Osteocyte (in vitro differentiated cells): ENCODE measurements at regions not wholly inside any gene's neighbourhood (a gene's known extent, or its start where the extent isn't known, plus 50 kb on each side); places are given as distances from the start of the nearest gene placed in this dataset.

Experiments used
- DNase-seq: peaks from one replicate; pipeline ENCODE4 v3.0.0; 2021; ENCODE audit warnings: mixed read lengths; ENCODE audit not compliant: unreplicated experiment; ENCODE audit errors: extremely low spot score
- H3K27ac Mint-ChIP-seq: one replicate; pipeline ENCODE4 v1.8.0; 2021; ENCODE audit warnings: mild to moderate bottlenecking, mixed read lengths; ENCODE audit not compliant: unreplicated experiment
- H3K27me3 Mint-ChIP-seq: one replicate; pipeline ENCODE4 v1.8.0; 2021; ENCODE audit warnings: mixed read lengths; ENCODE audit not compliant: unreplicated experiment
- H3K36me3 Mint-ChIP-seq: one replicate; pipeline ENCODE4 v1.8.0; 2021; ENCODE audit warnings: mixed read lengths; ENCODE audit not compliant: unreplicated experiment
- H3K4me1 Mint-ChIP-seq: one replicate; pipeline ENCODE4 v1.8.0; 2021; ENCODE audit warnings: mixed read lengths; ENCODE audit not compliant: unreplicated experiment
- H3K4me3 Mint-ChIP-seq: one replicate; pipeline ENCODE4 v1.8.0; 2021; ENCODE audit warnings: mild to moderate bottlenecking, moderate library complexity, mixed read lengths; ENCODE audit not compliant: unreplicated experiment
- H3K9me3 Mint-ChIP-seq: one replicate; pipeline ENCODE4 v1.8.0; 2021; ENCODE audit warnings: mixed read lengths; ENCODE audit not compliant: unreplicated experiment
- CTCF ChIP-seq: fragments of 200-600 bp; sonication (generic); IDR thresholded peaks from 2 replicates; pipeline ENCODE4 v1.5.0; 2021; ENCODE audit warnings: antibody characterized with exemption, mild to moderate bottlenecking, moderate library complexity

GRCh38 chr15:98433856-98434255 lies 214.5 kb upstream of the IGF1R start:
- DNase-seq, result no peak
- Mint-ChIP-seq H3K27ac (no peak overlapping the region), H3K36me3 (no peaks in the 10 kb centered on the region), H3K9me3 (no peaks in the 10 kb centered on the region), H3K27me3 (peaks cover 24% of the 10 kb centered on the region), H3K4me3 (no peak overlapping the region), H3K4me1 (peaks cover under 1% of the 10 kb centered on the region)
- TF ChIP-seq CTCF, result no peak

DNA sequence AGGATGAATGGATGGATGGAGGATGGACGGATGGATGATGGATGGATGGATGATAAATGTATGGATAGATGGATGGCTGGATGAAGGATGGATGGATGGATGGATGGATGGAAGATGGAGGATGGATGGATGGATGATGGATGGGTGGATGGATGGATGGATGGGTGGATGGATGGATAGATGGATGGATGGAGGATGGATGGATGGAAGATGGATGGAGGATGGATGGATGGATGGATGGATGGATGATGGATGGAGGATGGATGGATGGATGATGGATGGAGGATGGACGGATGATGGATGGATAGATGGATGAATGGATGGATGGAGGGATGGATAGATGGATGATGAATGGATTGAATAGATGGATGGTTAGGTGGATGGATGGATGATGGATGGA lies 210.6 kb upstream of the IGF1R start:
- H3K4me1 Mint-ChIP-seq, result peaks cover 6% of the 10 kb centered on the region
- no peaks in the 10 kb centered on the region for H3K36me3 Mint-ChIP-seq
- no peak overlapping the region for H3K27ac Mint-ChIP-seq
- TF ChIP-seq CTCF, result no peak
- DNase-seq, result no peak
- H3K9me3 Mint-ChIP-seq, result no peaks in the 10 kb centered on the region
- H3K4me3 Mint-ChIP-seq, result no peak overlapping the region
- H3K27me3 Mint-ChIP-seq, result peaks cover 24% of the 10 kb centered on the region

DNA sequence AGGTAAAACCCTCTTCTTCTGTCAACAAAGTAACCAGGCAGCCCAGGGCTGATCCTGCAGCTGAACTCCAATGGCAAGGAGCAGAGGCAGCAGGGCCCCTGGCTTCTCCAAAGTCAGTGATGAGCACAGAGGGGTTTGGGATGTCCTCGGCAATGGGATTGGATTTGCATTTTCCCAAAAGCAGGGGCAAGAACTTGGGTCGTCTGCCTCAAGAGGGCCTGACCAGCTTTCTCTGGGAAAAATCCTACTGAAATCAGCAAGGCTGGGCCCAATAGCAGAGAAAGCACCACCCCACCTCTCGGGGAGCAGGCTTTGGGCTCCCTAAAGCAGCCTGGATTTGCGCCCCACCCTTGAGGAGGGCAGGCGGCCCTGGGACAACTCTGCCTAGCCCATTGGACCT lies 210.0 kb upstream of the IGF1R start:
- H3K9me3 Mint-ChIP-seq, result no peaks in the 10 kb centered on the region
- peaks cover 11% of the 10 kb centered on the region for H3K4me1 Mint-ChIP-seq
- H3K36me3 Mint-ChIP-seq, result no peaks in the 10 kb centered on the region
- peaks cover 21% of the 10 kb centered on the region for H3K27me3 Mint-ChIP-seq
- H3K4me3 Mint-ChIP-seq, result no peak overlapping the region
- DNase-seq, result peak; percentile 72
- no peak for TF ChIP-seq CTCF
- no peak overlapping the region for H3K27ac Mint-ChIP-seq

GRCh38 chr15:98438907-98439306 lies 209.4 kb upstream of the IGF1R start:
- no peaks in the 10 kb centered on the region for H3K36me3 Mint-ChIP-seq
- no peak for DNase-seq
- no peak for TF ChIP-seq CTCF
- H3K4me1 Mint-ChIP-seq, result peaks cover 16% of the 10 kb centered on the region
- H3K27me3 Mint-ChIP-seq, result peaks cover 17% of the 10 kb centered on the region
- H3K4me3 Mint-ChIP-seq, result no peak overlapping the region
- no peak overlapping the region for H3K27ac Mint-ChIP-seq
- H3K9me3 Mint-ChIP-seq, result no peaks in the 10 kb centered on the region

DNA sequence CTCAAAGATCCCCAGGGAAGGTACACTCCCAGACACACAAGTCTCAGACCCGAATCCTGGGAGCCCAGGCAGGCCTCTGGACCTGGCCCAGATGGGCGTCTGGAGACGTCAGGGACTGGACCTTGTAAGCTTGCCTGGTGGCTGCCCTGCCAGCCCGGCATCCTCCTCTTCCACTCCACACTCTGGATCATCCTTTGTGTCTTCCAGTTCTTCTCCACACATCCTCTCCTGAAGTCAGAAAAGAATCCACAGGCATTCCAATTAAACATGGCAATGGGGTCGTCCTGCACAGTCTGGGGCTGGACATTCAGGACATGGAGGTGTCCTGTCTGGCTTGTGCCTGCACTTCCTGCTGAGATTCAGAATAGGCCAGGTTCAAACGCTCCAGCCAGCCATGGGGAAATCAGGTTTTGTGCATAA lies 208.8 kb upstream of the IGF1R start:
- no peaks in the 10 kb centered on the region for H3K36me3 Mint-ChIP-seq
- TF ChIP-seq CTCF, result no peak
- no peak overlapping the region for H3K27ac Mint-ChIP-seq
- H3K9me3 Mint-ChIP-seq, result no peaks in the 10 kb centered on the region
- DNase-seq, result peak; percentile 71
- peaks cover 21% of the 10 kb centered on the region for H3K4me1 Mint-ChIP-seq
- peaks cover 19% of the 10 kb centered on the region for H3K27me3 Mint-ChIP-seq
- H3K4me3 Mint-ChIP-seq, result no peak overlapping the region
